ENCODE measurements at regions not wholly inside any gene's neighbourhood (a gene's known extent, or its start where the extent isn't known, plus 50 kb on each side); places are given as distances from the start of the nearest gene placed in this dataset.

DNA sequence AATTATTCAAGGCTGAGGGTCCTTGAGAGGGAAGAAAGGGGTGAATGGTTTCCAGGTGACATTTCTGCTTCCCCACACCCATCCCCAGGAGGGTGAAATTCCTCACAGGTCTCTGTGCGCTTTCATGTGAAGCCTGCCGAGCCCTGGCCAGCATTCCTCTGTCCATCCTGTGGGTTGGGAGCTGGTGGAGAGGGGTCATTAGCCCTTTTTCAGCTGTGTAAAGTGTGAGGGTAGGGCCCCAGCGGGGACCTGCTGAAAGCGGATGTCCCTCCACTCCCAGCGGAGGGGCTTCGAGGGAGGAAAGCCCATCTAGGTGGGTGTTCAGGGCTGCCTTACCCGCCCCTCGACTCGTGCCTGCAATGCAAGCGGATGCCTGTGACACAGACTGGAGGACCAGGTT lies 53.3 kb upstream of the DLX4 start:
- TF ChIP-seq, protein P1, sequence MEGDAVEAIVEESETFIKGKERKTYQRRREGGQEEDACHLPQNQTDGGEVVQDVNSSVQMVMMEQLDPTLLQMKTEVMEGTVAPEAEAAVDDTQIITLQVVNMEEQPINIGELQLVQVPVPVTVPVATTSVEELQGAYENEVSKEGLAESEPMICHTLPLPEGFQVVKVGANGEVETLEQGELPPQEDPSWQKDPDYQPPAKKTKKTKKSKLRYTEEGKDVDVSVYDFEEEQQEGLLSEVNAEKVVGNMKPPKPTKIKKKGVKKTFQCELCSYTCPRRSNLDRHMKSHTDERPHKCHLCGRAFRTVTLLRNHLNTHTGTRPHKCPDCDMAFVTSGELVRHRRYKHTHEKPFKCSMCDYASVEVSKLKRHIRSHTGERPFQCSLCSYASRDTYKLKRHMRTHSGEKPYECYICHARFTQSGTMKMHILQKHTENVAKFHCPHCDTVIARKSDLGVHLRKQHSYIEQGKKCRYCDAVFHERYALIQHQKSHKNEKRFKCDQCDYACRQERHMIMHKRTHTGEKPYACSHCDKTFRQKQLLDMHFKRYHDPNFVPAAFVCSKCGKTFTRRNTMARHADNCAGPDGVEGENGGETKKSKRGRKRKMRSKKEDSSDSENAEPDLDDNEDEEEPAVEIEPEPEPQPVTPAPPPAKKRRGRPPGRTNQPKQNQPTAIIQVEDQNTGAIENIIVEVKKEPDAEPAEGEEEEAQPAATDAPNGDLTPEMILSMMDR (IDR thresholded peaks at IDR 0.05; ENCODE audit: insufficient read depth, low read length), result no peak
- TF ChIP-seq POLR2AphosphoS5 (IDR thresholded peaks at IDR 0.05; ENCODE audit: low read depth) (no peak), GABPA (IDR thresholded peaks at IDR 0.05; ENCODE audit: low read depth) (no peak)
